HG03159 (cell line): ENCODE measurements at regions not wholly inside any gene's neighbourhood (a gene's known extent, or its start where the extent isn't known, plus 50 kb on each side); places are given as distances from the start of the nearest gene placed in this dataset.
"Not testable (repeated sequence)": the region's sequence is repeated elsewhere in the genome, so short reads cannot be mapped to it uniquely, and the experiment has no call there.

Source experiments
- ATAC-seq: cut with Tn5 transposase; IDR thresholded peaks from one replicate; pipeline ENCODE4 v1.9.1; 2021; ENCODE audit warnings: mild to moderate bottlenecking, moderate library complexity; ENCODE audit not compliant: unreplicated experiment

GRCh38 chr1:185409345-185409744, 92.3 kb upstream of the IVNS1ABP start:
- ATAC-seq = no peak

- ATAC-seq = no peak
Measured at GRCh38 chr1:185408700-185409270, 91.7 kb upstream of the IVNS1ABP start.

- ATAC-seq = no peak
Measured at GRCh38 chr1:185406691-185407009, 89.6 kb upstream of the IVNS1ABP start.

GRCh38 chr1:185406006-185406690, 89.1 kb upstream of the IVNS1ABP start:
- ATAC-seq = no peak

GRCh38 chr1:185404907-185405568, 88.0 kb upstream of the IVNS1ABP start:
- ATAC-seq = no peak

GRCh38 chr1:185404291-185404690, 87.2 kb upstream of the IVNS1ABP start:
- ATAC-seq = no peak

GRCh38 chr1:185402930-185403329, 85.9 kb upstream of the IVNS1ABP start:
- no peak for ATAC-seq

- ATAC-seq = no peak
Measured at GRCh38 chr1:185401019-185401418, 84.0 kb upstream of the IVNS1ABP start.

GRCh38 chr1:185400052-185400451, 83.0 kb upstream of the IVNS1ABP start:
- ATAC-seq = no peak

- peak; percentile 64 for ATAC-seq
Measured at GRCh38 chr1:185398599-185398998, 81.6 kb upstream of the IVNS1ABP start.

- no peak for ATAC-seq
Measured at GRCh38 chr1:185398022-185398421, 81.0 kb upstream of the IVNS1ABP start.

- ATAC-seq = no peak
Measured at GRCh38 chr1:185397183-185397582, 80.1 kb upstream of the IVNS1ABP start.

GRCh38 chr1:185396126-185396525, 79.1 kb upstream of the IVNS1ABP start:
- no peak for ATAC-seq

- no peak for ATAC-seq
Measured at GRCh38 chr1:185393815-185394214, 76.8 kb upstream of the IVNS1ABP start.

GRCh38 chr1:185393205-185393604, 76.2 kb upstream of the IVNS1ABP start:
- ATAC-seq = no peak

- ATAC-seq = no peak
Measured at GRCh38 chr1:185388815-185389214, 71.8 kb upstream of the IVNS1ABP start.

GRCh38 chr1:185388346-185388745, 71.3 kb upstream of the IVNS1ABP start:
- ATAC-seq = no peak

- ATAC-seq = no peak
Measured at GRCh38 chr1:185385991-185386390, 68.9 kb upstream of the IVNS1ABP start.

GRCh38 chr1:185383805-185384204, 66.8 kb upstream of the IVNS1ABP start:
- not testable (repeated sequence) for ATAC-seq

GRCh38 chr1:185377831-185378230, 60.8 kb upstream of the IVNS1ABP start:
- no peak for ATAC-seq

GRCh38 chr1:185376840-185377635, 60.0 kb upstream of the IVNS1ABP start:
- ATAC-seq = no peak

- ATAC-seq = no peak
Measured at GRCh38 chr1:185376288-185376687, 59.2 kb upstream of the IVNS1ABP start.
